Stimulated activated naive CD8-positive, alpha-beta T cell treated with anti-CD3 and anti-CD28 coated beads, Interleukin-15, amount 100 ng/mL, for 72 hours (primary cell): ENCODE measurements at regions not wholly inside any gene's neighbourhood (a gene's known extent, or its start where the extent isn't known, plus 50 kb on each side); places are given as distances from the start of the nearest gene placed in this dataset.
"Not testable (repeated sequence)": the region's sequence is repeated elsewhere in the genome, so short reads cannot be mapped to it uniquely, and the experiment has no call there.

ENCODE experiments used
- ATAC-seq: fragments of 150-1000 bp; cut with Tn5 transposase; 2 replicates; pipeline ENCODE4 v1.10.0; 2021; ENCODE audit warnings: mild to moderate bottlenecking, moderate library complexity
- DNase-seq, 2 donors: peaks; one replicate each; pipeline ENCODE4 v3.0.0; 2021 to 2022
- H3K27ac Mint-ChIP-seq, 2 donors: one replicate each; pipeline ENCODE4 v1.8.0; 2022; ENCODE audit warnings: mild to moderate bottlenecking in 2 of 2, mixed read lengths in 2 of 2, moderate library complexity in 2 of 2
- H3K27me3 Mint-ChIP-seq: one replicate; pipeline ENCODE4 v1.8.0; 2022; ENCODE audit warnings: mixed read lengths
- H3K4me1 Mint-ChIP-seq: one replicate; pipeline ENCODE4 v1.8.0; 2022; ENCODE audit warnings: mild to moderate bottlenecking, mixed read lengths
- H3K4me3 Mint-ChIP-seq, 2 donors: one replicate each; pipeline ENCODE4 v1.8.0; 2022; ENCODE audit warnings: mild to moderate bottlenecking in 2 of 2, mixed read lengths in 2 of 2, moderate library complexity in 1 of 2
- H3K9me3 Mint-ChIP-seq, 2 donors: one replicate each; pipeline ENCODE4 v1.8.0; 2022; ENCODE audit warnings: mixed read lengths in 2 of 2

DNA sequence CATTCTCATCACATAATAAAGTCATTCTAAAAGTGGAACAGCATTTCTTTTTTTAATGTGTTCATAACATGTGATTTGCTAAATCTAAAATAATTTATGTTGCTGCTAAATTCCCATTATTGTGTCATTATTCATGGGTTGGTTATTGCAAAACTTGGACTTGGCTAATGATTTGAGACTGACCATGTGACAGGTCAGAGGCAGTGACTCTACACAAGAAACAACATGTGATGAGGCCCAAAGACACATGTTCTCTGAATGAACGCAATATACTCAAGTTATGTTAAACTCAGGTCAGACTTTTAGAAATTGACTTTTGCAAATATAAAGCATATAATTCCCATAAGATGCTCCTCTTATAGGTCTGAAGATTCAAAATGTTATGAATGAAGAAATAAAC is 566.1 kb downstream of the TBL1XR1 start:
- H3K9me3 Mint-ChIP-seq: no peaks in the 10 kb centered on the region
- no peak overlapping the region for H3K27ac Mint-ChIP-seq
- H3K4me3 Mint-ChIP-seq: no peak overlapping the region
- no peaks in the 10 kb centered on the region for H3K4me1 Mint-ChIP-seq
- no peak for ATAC-seq
- H3K27me3 Mint-ChIP-seq: no peaks in the 10 kb centered on the region
- no peak for DNase-seq

DNA sequence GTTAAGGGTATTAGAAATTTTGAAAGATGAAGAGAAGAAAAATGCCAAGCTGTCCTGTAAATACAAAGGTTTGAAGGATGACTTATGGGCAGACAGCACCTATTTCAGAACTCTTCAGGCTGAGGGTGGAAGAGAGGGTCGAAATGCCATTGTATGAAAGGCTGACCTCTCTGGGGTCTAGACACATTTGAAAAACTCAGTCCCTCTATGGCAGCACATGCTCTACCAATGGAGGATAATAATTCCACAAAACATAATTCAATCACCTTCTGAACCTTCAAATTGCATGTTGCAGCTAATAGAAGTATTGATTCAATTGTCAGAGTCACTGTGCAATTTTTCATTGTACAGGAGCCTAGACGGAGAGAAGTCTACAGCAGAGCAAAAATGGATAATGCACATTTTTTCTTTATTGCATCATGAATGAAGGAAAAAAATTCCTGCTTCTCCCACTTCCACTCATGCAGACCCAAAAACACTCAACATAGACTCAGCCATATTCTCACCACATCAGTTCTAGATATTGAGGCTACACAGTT is 569.1 kb downstream of the TBL1XR1 start:
- H3K4me3 Mint-ChIP-seq: no peak overlapping the region
- no peaks in the 10 kb centered on the region for H3K27me3 Mint-ChIP-seq
- H3K4me1 Mint-ChIP-seq: no peaks in the 10 kb centered on the region
- no peak overlapping the region for H3K27ac Mint-ChIP-seq
- no peak for ATAC-seq
- DNase-seq: no peak
- H3K9me3 Mint-ChIP-seq: no peaks in the 10 kb centered on the region

DNA sequence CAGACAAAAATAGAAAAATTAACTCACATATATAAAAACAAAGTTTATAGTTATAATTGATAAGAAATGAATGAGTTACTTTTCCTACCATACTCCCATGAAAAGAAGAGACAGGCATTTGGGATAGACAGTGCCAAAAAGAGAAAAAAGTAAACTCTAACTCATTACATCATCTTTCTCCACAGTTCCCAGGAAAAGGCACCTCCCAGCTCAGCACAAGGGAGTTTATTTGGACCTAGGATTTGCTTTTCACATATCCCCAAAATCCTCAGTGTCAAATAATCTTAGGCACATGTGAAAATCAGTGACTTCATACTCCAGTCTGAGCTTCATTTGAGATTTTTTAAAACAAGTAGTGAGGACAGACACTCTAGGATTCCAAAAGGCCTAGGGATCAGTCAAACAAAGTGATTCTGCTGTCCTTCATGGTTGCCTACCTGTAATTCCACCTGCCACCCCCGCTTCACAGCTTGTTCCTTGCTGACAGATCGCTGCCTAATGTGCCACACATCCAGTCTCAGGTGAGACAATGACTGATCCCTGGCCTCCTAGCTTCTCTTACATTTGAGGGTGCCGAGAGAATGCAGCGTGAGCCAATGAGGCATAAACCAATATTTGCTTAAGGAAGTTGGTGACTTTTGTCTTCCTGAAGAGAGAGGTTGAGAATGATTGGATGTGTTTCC is 573.7 kb downstream of the TBL1XR1 start:
- Mint-ChIP-seq H3K9me3 (no peaks in the 10 kb centered on the region), H3K27me3 (no peaks in the 10 kb centered on the region), H3K4me3 (no peak overlapping the region), H3K4me1 (no peaks in the 10 kb centered on the region), H3K27ac (no peak overlapping the region)
- ATAC-seq: no peak
- no peak for DNase-seq

DNA sequence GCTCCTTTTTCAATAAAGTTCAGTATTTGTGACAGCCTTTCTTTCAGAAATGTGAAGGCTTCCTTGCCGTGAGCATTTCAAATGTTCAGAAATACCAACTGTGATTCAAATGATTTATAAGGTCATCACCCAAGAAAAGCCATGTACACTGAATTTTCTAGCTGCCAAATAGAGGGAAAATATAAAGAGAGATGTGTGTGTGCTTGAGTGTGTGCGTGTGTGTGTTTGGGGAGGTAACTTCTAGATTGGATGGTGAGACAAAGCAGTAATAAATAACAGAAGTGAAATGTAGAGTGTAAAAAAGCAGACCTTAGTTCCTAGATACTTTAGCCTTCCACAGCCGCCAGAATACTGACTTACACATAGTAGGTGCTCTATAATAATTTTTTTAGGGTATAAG is 577.4 kb downstream of the TBL1XR1 start:
- DNase-seq: no peak
- Mint-ChIP-seq H3K27ac (no peak overlapping the region), H3K4me1 (no peaks in the 10 kb centered on the region), H3K4me3 (no peak overlapping the region), H3K9me3 (no peaks in the 10 kb centered on the region), H3K27me3 (no peaks in the 10 kb centered on the region)
- ATAC-seq: no peak

DNA sequence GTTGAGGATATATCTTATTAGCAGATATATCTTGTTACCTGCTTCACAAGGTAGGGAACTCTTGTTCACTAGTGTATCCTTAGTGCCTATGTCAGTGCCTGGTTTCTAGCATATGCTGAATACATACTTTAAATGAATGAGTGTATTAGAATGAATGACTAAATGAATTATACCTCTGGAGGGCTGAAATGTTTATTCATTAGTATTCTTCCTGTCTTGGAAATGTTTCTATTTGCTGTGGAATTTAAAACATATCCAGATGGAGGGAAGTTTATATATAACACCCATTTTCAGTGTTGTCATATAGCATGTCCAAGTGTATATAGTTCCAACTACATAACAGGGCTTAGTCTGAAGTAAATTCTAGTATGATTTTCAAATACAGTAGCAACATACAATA is 581.5 kb downstream of the TBL1XR1 start:
- Mint-ChIP-seq H3K27me3 (no peaks in the 10 kb centered on the region), H3K27ac (peak overlapping the region in 1 of 2 donors; percentile 13), H3K4me1 (no peaks in the 10 kb centered on the region), H3K4me3 (no peak overlapping the region), H3K9me3 (no peaks in the 10 kb centered on the region)
- DNase-seq (no peak), ATAC-seq (no peak)

DNA sequence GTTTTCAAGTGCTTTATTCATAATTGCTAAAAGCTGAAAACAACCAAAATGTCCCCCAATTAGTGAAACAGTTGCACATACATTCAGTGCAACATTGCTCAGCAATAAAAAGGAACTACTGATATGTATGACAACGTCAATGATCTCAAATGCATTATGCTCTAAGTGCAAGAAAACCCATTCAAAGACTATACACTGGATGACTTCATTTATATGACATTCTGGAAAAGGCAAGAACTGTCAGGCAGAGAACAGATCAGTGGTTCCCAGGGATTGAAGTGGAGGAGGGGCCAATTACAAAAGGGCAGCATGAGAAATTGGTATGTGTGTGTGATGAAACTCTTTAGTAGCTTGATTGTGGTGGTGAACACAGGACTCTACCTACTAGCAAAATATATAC is 585.6 kb downstream of the TBL1XR1 start:
- no peak for ATAC-seq
- no peak for DNase-seq
- Mint-ChIP-seq H3K9me3 (peaks cover 0 to 7% of the 10 kb centered on the region in 2 donors), H3K27ac (no peak overlapping the region), H3K4me3 (no peak overlapping the region), H3K4me1 (no peaks in the 10 kb centered on the region), H3K27me3 (no peaks in the 10 kb centered on the region)

DNA sequence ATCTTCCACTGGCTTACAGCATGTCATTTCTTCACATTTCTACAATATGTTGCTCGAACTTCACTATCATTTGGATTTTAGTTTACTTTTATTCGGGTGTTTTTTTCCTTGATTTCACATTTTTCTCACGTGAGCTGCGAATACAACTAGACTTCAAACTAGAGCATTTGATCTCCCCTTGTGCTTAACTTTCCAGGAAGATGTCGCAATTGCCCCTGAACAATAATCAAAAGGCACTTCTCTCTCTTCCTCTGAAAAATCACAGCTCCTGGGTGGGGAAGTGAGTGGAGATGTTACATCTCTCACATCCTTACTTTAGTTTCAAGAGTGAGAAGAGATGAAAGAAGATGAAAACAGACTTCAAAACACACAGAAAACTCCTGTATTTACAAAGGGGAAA is 587.9 kb downstream of the TBL1XR1 start:
- Mint-ChIP-seq H3K4me1 (no peaks in the 10 kb centered on the region), H3K27me3 (no peaks in the 10 kb centered on the region), H3K4me3 (no peak overlapping the region), H3K9me3 (peaks cover 5 to 12% of the 10 kb centered on the region in 2 donors), H3K27ac (no peak overlapping the region)
- ATAC-seq: no peak
- no peak for DNase-seq

DNA sequence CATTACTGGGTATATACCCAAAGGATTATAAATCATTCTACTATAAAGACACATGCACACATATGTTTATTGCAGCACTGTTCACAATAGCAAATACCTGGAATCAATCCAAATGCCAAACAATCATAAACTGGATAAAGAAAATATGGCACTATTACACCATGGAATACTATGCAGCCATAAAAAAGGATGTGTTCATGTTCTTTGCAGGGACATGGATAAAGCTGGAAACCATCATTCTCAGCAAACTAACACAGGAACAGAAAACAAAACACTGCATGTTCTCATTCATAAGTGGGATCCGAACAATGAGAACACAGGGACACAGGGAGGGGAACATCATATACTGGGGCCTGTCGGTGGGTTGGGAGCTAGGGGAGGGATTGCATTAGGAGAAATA is 591.7 kb downstream of the TBL1XR1 start:
- H3K27ac Mint-ChIP-seq, DNase-seq, H3K4me3 Mint-ChIP-seq, H3K27me3 Mint-ChIP-seq, ATAC-seq, H3K4me1 Mint-ChIP-seq: not testable (repeated sequence)
- peaks cover 5 to 12% of the 10 kb centered on the region in 2 donors for H3K9me3 Mint-ChIP-seq

DNA sequence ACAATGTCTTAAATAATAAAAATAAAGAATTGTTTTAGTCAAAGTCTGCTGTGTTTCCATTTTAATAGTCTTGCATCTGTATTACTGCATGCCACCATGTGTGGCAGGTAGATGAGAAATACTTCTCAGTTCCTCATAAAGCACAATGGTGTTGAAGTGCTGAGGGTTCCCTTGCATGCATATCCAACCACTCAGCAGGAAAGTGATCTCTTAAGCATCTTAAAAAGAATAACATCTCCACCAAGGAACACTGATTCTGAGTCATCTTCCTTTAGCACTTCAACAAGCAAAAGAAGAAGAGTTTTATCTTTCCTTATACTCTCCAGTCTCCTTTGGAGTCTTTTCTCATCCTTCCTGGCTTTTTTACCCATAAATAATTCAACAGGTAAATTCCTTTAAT is 602.0 kb downstream of the TBL1XR1 start:
- Mint-ChIP-seq H3K9me3 (no peaks in the 10 kb centered on the region), H3K27me3 (no peaks in the 10 kb centered on the region), H3K27ac (no peak overlapping the region), H3K4me3 (no peak overlapping the region), H3K4me1 (no peaks in the 10 kb centered on the region)
- DNase-seq (no peak), ATAC-seq (no peak)

DNA sequence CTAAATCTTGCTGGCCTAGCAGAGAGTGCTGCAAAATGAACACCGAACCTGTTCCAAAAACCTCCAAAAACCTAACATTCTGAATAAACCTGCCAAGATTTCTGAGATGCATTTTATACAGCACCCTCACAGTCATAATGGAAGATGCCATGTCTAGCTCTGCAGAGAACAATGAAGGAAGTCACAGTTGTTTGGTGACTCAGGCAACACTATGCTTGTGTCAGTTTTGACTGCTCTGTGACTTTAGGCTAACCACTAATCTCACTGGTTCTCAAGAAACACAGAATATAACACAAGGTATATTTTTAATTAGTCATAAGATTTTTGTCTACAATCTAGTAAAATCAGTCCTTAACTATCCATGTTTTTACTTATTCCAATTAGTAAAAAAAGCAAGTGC is 606.6 kb downstream of the TBL1XR1 start:
- Mint-ChIP-seq H3K4me3 (no peak overlapping the region), H3K27me3 (no peaks in the 10 kb centered on the region), H3K27ac (no peak overlapping the region), H3K4me1 (no peaks in the 10 kb centered on the region), H3K9me3 (no peaks in the 10 kb centered on the region)
- DNase-seq (no peak), ATAC-seq (no peak)

DNA sequence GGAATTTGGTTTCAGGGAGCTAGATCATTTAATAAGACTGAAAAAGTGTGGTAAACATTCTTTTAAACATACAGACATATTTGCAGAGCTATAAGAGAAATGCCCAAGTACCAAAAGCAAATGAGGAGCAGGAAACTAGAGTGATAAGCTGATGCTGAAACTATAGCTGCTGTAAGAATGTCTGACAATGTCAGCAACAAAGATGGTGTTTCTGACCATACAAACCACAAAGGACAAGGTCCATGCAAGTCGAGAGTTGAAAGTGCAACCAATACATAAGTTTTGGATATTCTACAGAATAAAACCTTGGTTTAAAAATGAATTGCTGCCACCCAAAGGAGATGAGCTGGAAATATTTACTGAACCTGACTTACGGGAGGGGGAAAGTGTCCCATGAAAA is 610.2 kb downstream of the TBL1XR1 start:
- no peaks in the 10 kb centered on the region for H3K27me3 Mint-ChIP-seq
- H3K9me3 Mint-ChIP-seq: no peaks in the 10 kb centered on the region
- H3K4me3 Mint-ChIP-seq: no peak overlapping the region
- DNase-seq (no peak), ATAC-seq (no peak)
- no peaks in the 10 kb centered on the region for H3K4me1 Mint-ChIP-seq
- no peak overlapping the region for H3K27ac Mint-ChIP-seq

DNA sequence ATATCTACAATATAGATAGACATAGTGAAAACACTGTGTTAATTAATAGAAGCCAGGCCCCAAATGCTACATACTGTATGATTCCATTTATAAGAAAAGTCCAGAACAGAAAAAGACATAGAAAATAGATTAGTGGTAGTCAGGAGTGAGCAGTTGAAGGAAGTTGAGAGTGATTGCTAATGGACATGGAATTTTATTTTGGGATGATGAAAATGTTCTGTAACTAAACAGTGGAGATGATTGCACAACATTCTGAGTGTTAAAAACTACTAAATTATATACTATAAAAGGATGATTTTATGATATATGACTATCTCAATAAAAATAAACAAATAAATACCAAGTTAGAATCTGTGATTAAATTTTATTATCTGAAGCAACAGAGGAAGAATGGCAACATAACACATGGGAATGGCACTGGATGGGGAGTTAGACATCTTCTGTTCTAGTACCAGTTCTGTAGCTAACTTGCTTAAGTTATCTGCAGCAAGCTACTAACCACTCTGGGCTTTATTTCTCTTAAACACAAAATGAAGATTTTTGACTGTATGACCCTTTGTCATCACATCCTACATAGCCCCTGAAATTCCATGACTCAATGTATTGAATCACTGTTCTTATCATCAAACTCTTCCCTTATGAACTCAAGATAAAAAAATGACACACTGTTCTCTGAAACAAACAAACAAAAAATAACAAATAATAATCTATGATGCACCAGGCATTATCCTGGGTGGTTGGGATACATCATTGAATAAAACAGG is 612.7 kb downstream of the TBL1XR1 start:
- Mint-ChIP-seq H3K27ac (no peak overlapping the region), H3K4me1 (no peaks in the 10 kb centered on the region), H3K9me3 (peaks cover 0 to 5% of the 10 kb centered on the region in 2 donors), H3K4me3 (no peak overlapping the region), H3K27me3 (no peaks in the 10 kb centered on the region)
- no peak for DNase-seq
- no peak for ATAC-seq

DNA sequence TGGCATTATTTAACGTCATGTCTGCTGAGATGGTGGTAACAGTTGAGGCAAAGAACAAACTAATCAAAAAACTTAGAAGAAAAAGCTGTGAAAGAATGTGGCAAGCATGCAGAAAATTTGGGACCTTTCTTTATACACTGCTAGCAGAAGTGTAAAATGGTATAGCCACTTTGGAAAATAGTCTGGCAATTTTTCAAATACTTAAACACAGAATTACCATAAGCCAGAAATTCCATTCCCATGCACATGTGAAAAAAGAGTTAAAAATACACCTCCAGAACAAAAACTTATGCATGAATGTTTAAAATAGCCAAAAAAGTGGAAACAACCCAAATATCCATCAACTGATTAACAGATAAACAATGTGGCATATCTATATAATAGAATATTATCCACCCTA is 613.3 kb downstream of the TBL1XR1 start:
- Mint-ChIP-seq H3K27me3 (no peaks in the 10 kb centered on the region), H3K9me3 (peaks cover 0 to 5% of the 10 kb centered on the region in 2 donors), H3K4me1 (no peaks in the 10 kb centered on the region), H3K27ac (no peak overlapping the region), H3K4me3 (no peak overlapping the region)
- no peak for ATAC-seq
- no peak for DNase-seq

DNA sequence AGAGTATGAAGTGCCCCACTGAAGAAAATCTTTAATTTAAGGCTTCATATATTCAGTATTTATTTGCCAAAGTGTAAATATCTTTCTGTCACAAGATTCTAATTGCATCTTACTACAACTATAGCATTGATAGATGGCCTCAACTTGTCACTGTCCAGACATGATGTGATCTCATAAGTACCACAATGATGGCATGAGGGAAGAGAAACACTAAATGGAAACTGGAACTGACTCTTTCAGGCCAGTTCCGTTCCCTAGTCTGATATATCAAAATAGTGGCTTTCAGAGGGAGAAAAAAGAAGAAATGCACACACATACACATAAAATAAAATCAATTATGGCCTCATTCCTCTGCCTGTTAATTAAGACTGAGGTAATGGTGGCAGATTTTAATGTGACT is 615.7 kb downstream of the TBL1XR1 start:
- no peak for DNase-seq

DNA sequence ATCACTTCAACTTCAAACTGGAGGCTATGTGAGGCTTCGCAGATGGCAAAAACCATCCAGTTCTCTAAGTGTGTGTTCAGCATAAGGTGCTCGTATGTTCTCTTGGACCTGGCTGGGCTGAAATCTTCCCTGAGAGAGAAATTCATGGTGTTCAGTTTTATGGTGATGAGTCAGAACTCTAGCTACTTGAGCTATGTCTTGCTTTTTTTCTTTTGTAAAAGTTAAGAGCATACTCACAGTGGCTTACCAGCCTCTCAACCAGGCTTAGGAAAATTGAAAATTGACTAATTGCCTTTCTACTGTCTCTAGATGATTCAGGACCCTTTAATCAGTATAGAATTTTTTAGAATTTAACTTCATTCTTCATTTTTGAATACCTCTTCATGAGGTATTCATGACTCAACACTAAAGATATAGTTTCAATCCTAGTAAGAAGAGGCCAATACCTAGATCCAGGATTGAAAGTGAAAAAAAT is 617.5 kb downstream of the TBL1XR1 start:
- Mint-ChIP-seq H3K9me3 (peaks cover 0 to 9% of the 10 kb centered on the region in 2 donors), H3K27ac (no peak overlapping the region), H3K4me3 (no peak overlapping the region), H3K4me1 (no peaks in the 10 kb centered on the region), H3K27me3 (no peaks in the 10 kb centered on the region)
- ATAC-seq (no peak), DNase-seq (no peak)

More for the DNA sequence above, 615.7 kb downstream of the TBL1XR1 start:
- H3K27ac Mint-ChIP-seq: no peak overlapping the region
- no peaks in the 10 kb centered on the region for H3K27me3 Mint-ChIP-seq
- ATAC-seq: no peak
- peaks cover 0 to 9% of the 10 kb centered on the region in 2 donors for H3K9me3 Mint-ChIP-seq
- no peak overlapping the region for H3K4me3 Mint-ChIP-seq
- no peaks in the 10 kb centered on the region for H3K4me1 Mint-ChIP-seq

DNA sequence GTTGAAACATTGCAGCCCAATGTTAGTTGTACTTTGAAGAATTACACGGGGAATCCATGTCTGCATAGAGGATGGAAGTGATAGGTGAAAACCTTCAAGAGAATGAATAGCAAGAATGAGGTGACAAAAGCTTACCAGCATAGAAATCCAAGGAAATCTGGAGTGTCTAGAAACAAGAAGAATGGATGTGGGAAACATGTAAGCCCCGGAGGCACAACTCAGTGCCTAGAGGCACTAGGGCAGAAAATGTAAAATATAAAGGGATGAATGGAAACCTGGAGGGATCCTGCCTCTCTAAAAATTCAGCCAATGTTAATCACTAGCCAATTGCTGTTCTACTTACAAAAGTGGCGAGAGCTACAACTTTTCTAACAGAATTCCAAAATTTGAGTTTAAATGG is 619.0 kb downstream of the TBL1XR1 start:
- no peaks in the 10 kb centered on the region for H3K4me1 Mint-ChIP-seq
- ATAC-seq: no peak
- no peak overlapping the region for H3K27ac Mint-ChIP-seq
- peaks cover 0 to 9% of the 10 kb centered on the region in 2 donors for H3K9me3 Mint-ChIP-seq
- H3K4me3 Mint-ChIP-seq: no peak overlapping the region
- no peaks in the 10 kb centered on the region for H3K27me3 Mint-ChIP-seq
- no peak for DNase-seq
